Panc1 (cell line): ENCODE measurements at regions not wholly inside any gene's neighbourhood (a gene's known extent, or its start where the extent isn't known, plus 50 kb on each side); places are given as distances from the start of the nearest gene placed in this dataset.

Source experiments
- ATAC-seq: fragments of 200-7000 bp; cut with Tn5 transposase; 2 replicates; pipeline ENCODE4 v1.9.1; 2020; ENCODE audit warnings: mild to moderate bottlenecking, moderate library complexity
- BruUV-seq: library from RNA; stranded (reverse); fragments of 400-500 nt; replicated peaks from 2 replicates; lab custom pipeline; 2021; lab: Mats Ljungman, UMichigan
- CTCF ChIA-PET: fragments of 300-600 bp; sonication (Branson Sonifier 250); formaldehyde crosslinking; loops from one replicate; lab custom pipeline; 2022; ENCODE audit warnings: antibody characterized with exemption; lab: Charles Lee
- POLR2A ChIA-PET: fragments of 300-600 bp; sonication (Branson Sonifier 250); formaldehyde crosslinking; loops from one replicate; lab custom pipeline; 2022; ENCODE audit warnings: antibody characterized with exemption; lab: Charles Lee
- DNase-seq: peaks from one replicate; pipeline ENCODE4 v3.0.0-alpha.2; 2010; ENCODE audit warnings: low read depth, low spot score
- H3K27ac ChIP-seq: 2 replicates; pipeline ENCODE4 v1.5.1; 2011; ENCODE audit warnings: mild to moderate bottlenecking, low read length, inconsistent platforms
- H3K27me3 ChIP-seq: fragments of 200-500 bp; sonication (Bioruptor generic); 2 replicates; pipeline ENCODE4 v1.6.0; 2014; ENCODE audit warnings: low read length, inconsistent platforms; ENCODE audit not compliant: control insufficient read depth, insufficient read depth
- H3K36me3 ChIP-seq: fragments of 200-500 bp; sonication (Bioruptor generic); 2 replicates; pipeline ENCODE4 v1.5.1; 2014; ENCODE audit warnings: inconsistent platforms, mild to moderate bottlenecking, low read length, moderate library complexity; ENCODE audit not compliant: control insufficient read depth, insufficient read depth
- H3K4me1 ChIP-seq: 2 replicates; pipeline ENCODE4 v1.5.1; 2011; ENCODE audit warnings: inconsistent platforms, mild to moderate bottlenecking, low read length, moderate library complexity; ENCODE audit not compliant: control insufficient read depth, insufficient read depth
- H3K4me3 ChIP-seq, 2 experiments: 2 replicates each; pipeline ENCODE4 v1.5.1; 2011 to 2012; ENCODE audit warnings: low read depth in 2 of 2, low read length in 2 of 2, mild to moderate bottlenecking in 2 of 2, inconsistent platforms in 1 of 2, moderate library complexity in 1 of 2
- H3K9me3 ChIP-seq: fragments of 200-500 bp; sonication (Bioruptor generic); 2 replicates; pipeline ENCODE4 v1.5.1; 2014; ENCODE audit warnings: low read depth, mild to moderate bottlenecking, inconsistent platforms, low read length, moderate library complexity; ENCODE audit not compliant: control insufficient read depth, insufficient read depth
- CTCF ChIP-seq: fragments of 450-650 bp; IDR thresholded peaks from 2 replicates; pipeline ENCODE4 v1.5.1; 2017; ENCODE audit warnings: mild to moderate bottlenecking
- POLR2AphosphoS5 ChIP-seq: IDR thresholded peaks from 2 replicates; pipeline ENCODE4 v1.6.1; 2012; ENCODE audit warnings: mild to moderate bottlenecking, low read depth, low read length, moderate library complexity
- REST ChIP-seq, 2 experiments: IDR thresholded peaks; 2 replicates each; pipeline ENCODE4 v1.6.1; 2011 to 2012; ENCODE audit warnings: low read depth in 2 of 2, control low read depth in 1 of 2, low read length in 1 of 2, mild to moderate bottlenecking in 1 of 2, moderate library complexity in 1 of 2; ENCODE audit not compliant: insufficient read depth in 1 of 2
- SIN3A ChIP-seq: IDR thresholded peaks from 2 replicates; pipeline ENCODE4 v1.6.1; 2012; ENCODE audit warnings: low read depth, mild to moderate bottlenecking, low read length, moderate library complexity, borderline replicate concordance; ENCODE audit not compliant: insufficient read depth
- TCF7L2 ChIP-seq: IDR thresholded peaks from 2 replicates; pipeline ENCODE4 v1.6.1; 2011; ENCODE audit warnings: mild to moderate bottlenecking, low read depth, low read length, inconsistent platforms
- in situ Hi-C: cut with HindIII; loops from 2 replicates; pipeline ENCODE4 v1.10.0; 2016; ENCODE audit warnings: low sequenced_read_pairs, low pct_unique_long_range_greater_than_20kb
- intact Hi-C: fragments of 100-400 bp; cut with micrococcal nuclease; formaldehyde crosslinking; loops from one replicate; pipeline ENCODE4 v1.10.0; 2022; ENCODE audit not compliant: unreplicated experiment

GRCh38 chr10:65496541-65496940 lies 1429.3 kb upstream of the LRRTM3 start:
- no TSS peak for BruUV-seq
- no peak for TF ChIP-seq SIN3A
- TF ChIP-seq REST (IDR thresholded peaks at IDR 0.05; ENCODE audit: insufficient read depth in 1 of 2, low read depth in 2 of 2, low read length in 1 of 2): no peak
- TF ChIP-seq TCF7L2: no peak
- TF ChIP-seq CTCF: no peak
- no peak for TF ChIP-seq POLR2AphosphoS5
- H3K9me3 ChIP-seq: no peaks in the 10 kb centered on the region
- ChIA-PET CTCF (no interaction called here), POLR2A (no interaction called here)
- H3K4me3 ChIP-seq: no peak overlapping the region
- no peaks in the 10 kb centered on the region for H3K36me3 ChIP-seq
- H3K27me3 ChIP-seq: no peaks in the 10 kb centered on the region
- intact Hi-C loops: no loop called here
- H3K4me1 ChIP-seq: no peaks in the 10 kb centered on the region
- no peak overlapping the region for H3K27ac ChIP-seq
- DNase-seq: no peak
- in situ Hi-C loops: no loop called here
- ATAC-seq: no peak

GRCh38 chr10:65497837-65498236 lies 1428.0 kb upstream of the LRRTM3 start:
- TF ChIP-seq POLR2AphosphoS5: no peak
- TF ChIP-seq REST (IDR thresholded peaks at IDR 0.05; ENCODE audit: insufficient read depth in 1 of 2, low read depth in 2 of 2, low read length in 1 of 2): no peak
- TF ChIP-seq TCF7L2: no peak
- in situ Hi-C loops (no loop called here), intact Hi-C loops (no loop called here)
- Histone ChIP-seq H3K4me1 (no peaks in the 10 kb centered on the region), H3K27me3 (no peaks in the 10 kb centered on the region), H3K4me3 (no peak overlapping the region), H3K27ac (no peak overlapping the region), H3K9me3 (no peaks in the 10 kb centered on the region), H3K36me3 (no peaks in the 10 kb centered on the region)
- CTCF ChIA-PET: no interaction called here
- DNase-seq: no peak
- no peak for ATAC-seq
- POLR2A ChIA-PET: no interaction called here
- BruUV-seq: no TSS peak
